NCI-H82 treated with DMSO at 0.1 percent for 48 hours (cell line): ENCODE measurements at regions not wholly inside any gene's neighbourhood (a gene's known extent, or its start where the extent isn't known, plus 50 kb on each side); places are given as distances from the start of the nearest gene placed in this dataset.
"Not testable (repeated sequence)": the region's sequence is repeated elsewhere in the genome, so short reads cannot be mapped to it uniquely, and the experiment has no call there.

Source experiments
- DNase-seq: peaks from one replicate; lab custom pipeline; 2025; ENCODE audit not compliant: unreplicated experiment; lab: John Stamatoyannopoulos, UW

DNA sequence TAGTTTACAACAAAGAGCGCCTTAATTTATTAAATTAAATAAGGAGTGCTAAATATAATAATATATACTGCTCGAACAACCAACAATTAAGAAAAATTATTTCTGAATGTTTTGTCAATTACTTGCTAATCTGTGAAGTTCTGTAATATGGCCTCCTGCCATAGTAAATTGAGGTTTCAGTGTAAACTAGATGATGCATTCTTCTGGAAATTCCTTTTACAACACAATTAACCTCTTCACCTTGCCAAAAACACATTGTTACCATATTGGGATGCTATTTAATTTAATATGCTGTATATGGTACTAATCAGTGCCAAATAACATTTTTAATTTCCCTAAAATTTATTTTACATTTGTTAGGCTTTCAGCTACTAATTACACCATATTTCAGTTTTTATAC, 808.4 kb upstream of the CITED2 start:
- DNase-seq, result no peak

DNA sequence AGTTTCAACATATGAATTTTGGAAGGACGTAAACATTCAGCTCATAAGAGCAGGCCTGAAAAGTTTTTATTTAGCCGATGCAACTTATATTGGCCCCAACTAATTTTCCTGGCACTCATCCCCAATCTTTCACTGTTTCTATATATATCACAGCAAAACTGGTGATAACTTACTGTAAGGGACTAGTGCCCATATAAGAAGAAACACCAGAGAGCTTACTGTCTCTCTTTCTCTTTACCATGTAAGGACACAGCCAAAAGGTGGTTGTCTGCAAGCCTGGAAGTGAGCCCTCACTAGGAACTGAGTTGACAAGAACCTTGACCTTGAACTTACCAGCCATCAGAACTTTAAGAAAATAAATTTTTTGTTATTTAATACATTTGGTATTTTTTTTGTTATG, 807.4 kb upstream of the CITED2 start:
- no peak for DNase-seq

DNA sequence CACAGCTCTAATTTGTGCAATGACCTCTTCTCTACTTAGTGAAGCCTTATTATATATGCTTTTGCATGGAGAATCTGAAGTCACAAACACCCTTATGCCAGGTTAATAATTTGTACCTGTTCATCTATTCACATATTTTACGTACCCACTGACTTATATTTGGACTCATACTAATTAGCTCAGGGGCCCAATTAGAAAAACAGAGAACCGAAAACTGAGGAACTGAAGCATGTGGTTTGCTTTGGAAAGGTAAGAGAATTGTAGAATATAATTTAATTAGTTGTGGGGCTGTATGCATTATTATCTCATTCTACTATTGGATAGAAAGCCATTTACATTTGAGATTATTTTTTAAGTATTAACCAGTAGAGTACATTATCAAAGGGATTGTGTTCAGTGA, 805.9 kb upstream of the CITED2 start:
- DNase-seq, result no peak

DNA sequence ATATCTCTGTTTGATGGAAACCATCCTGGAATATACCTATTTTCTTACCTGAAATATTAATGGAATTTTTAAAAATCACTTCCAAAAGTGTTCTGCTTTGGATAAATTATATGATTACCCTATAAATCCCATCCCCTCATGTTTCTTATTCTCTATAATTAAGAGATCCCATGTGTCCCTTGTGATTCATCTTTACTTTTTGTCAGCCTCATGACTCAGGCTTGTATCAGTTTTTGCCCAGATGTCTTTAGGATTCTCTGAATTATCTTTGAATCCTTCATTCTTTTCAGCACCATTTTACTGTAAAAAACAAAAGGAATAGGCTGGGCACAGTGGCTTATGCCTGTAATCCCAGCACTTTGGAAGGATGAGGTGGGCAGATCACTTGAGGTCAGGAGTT, 804.5 kb upstream of the CITED2 start:
- no peak for DNase-seq

DNA sequence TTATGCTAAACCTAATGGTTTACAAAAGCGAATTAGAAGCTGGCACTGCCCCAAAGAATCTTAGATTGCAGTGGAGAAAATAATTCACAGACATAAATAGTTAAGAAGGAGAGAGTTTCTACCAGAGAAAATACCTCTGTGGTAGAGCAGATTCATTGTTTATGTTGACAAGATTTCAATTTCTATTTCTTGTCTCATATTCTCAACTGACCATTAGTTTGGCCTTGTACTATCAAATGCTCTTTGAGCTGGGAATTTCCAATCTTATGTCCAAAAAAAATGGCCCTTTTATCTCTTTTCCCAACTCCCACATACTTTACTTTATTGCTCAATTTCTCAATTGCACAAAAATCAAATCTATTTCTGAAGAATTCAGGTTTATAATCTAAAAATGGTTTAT, 804.1 kb upstream of the CITED2 start:
- DNase-seq, result no peak

DNA sequence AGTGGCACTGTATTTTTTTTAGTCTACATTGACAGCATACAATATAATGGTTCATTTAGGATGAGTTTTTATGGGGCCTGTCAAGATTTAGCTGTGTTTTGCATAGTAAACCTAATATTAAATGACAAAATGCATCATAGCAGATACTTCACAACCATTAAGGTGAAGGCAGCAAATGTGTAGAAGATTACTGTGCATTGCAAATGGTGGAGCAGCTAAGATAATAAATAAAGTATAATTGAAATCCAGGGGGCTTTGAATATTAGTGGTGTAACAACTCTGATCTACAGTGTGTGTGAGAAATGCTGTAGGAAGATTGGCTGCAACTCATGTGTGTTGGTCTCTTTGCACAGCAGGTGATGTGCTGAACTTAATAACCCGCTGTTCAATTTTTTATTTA, 801.9 kb upstream of the CITED2 start:
- DNase-seq, result no peak

DNA sequence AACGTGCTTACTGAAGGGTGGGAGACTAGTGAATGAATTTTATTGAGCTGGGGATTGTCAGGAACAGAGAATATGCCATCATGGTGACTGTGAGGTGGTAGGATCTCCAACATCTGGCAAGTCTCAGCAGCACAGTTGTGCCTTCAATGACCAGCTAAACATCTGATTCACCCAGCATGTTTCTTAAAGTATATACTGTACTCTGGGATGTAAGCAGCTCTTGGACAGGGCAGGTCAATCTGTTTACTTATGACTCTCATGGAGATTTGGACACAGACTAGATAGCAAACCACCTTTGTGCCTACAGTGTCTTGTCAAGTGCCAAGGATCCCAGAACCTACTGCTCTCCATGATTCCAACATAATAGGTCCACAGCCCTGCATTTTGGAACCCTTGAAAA, 801.0 kb upstream of the CITED2 start:
- no peak for DNase-seq

DNA sequence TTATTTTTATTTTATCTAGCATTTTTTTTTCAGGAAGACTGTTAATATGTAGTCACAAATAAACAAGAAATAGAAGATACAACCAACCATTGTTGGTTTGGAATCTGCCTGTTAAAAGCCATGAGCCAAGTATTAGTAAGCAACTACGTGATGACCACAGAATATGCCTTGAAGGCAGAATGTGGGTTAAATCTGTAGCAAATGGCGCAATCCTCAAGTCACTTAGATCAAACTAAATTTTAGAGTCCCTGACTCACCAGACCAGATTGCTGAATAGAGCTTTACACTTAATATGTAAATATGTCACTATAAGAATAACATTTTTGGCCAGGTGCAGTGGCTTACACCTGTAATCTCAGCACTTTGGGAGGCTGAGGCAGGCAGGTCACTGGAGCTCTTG, 800.1 kb upstream of the CITED2 start:
- no peak for DNase-seq

DNA sequence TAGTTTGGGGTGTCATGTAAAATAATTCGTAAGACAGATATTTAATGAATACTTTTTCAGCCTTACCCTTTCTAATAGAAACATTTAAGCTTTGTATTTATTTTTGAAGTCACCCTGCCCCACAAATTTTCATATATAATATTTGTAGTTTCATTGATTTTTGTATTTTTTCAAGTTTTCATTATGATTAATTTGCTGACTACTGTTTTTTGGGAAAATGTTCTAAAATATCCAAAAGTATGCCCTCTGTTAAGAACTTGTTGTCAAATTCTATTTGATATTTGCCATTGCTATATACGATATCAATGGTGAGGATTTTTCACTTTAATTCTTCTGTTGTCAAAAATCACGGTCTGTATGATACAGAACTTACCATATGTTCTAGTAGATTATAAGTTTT, 793.9 kb upstream of the CITED2 start:
- no peak for DNase-seq

DNA sequence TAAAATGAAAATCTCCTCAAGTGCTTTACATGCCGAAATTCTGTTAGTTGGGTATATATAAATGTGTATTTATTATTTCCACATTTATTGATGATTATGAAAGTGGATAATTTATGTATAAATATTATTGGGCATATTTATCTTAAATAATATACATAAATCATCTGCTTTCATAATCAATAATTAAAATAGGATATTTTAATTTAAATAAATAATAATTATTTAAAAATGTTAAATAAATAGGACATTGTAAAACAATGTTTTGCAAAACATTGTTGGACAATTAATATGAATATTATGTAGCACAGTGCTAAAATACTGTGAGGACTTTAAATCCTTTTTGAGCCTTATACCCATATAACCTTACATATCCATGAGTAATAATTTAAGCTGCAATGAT, 786.5 kb upstream of the CITED2 start:
- DNase-seq, result no peak

DNA sequence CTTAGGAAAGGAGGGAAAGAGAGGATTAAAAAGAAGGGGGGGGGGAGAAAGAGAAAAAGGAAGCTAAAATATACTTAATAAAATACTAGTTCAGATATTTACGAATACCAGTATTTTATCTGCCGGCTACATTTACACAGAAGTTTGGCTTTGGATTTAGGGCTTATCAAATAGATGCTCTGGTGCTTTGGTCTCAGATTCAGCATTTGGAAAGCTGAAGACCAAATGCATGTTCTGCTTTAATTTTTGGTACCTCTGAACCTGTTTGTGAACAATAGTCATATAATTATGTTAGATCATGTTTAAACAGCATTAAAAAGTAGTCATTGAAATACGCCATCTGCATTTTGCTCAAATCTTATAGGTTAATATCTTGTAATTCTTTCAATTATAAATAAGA, 786.0 kb upstream of the CITED2 start:
- no peak for DNase-seq

DNA sequence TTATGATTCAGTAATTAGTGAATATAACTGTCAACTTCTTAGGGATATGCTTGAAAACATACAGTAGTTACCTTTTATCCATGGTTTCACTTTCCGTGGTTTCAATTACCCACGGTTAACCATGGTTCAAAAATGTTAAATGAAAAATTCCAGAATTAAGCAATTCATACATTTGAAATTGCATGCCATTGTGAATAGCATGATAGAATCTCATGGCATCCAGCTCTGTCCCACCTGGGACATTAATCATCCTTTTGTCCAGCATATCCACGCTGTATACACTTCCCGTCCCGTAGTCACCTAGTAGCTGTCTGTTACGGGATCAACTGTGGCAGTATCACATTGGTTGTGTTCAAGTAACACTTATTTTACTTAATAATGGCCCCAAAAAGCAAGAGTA, 781.7 kb upstream of the CITED2 start:
- no peak for DNase-seq

DNA sequence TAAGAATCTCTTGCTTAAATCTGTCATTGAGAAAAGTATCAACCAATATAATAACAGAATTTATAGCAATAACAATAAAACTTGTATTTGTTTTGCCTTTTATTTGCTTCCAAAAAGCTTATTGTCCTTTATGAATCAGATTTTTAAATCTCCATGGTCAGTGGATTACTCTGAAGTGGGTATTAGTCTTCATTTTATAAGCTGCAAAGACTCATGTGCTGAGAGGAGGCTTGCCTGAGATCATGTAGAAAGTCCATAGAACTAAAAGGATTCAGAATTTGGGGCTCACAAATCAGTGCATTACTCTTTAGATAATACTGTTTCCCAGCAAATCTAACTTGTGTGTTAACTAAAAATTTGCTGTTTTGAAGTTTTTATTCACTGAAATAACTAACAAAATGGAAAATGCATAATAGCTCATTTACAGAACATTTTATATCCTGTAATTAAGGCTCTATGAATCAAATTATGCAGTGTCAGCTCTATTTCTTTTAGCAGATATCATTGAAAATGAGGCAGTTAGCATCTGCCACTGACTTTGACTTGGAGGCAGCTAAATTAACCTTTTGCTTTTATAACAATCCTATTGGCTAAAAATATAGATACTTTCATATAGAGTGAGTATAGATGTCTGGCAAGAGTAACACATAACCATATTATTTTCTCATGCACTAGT, 781.1 kb upstream of the CITED2 start:
- no peak for DNase-seq

DNA sequence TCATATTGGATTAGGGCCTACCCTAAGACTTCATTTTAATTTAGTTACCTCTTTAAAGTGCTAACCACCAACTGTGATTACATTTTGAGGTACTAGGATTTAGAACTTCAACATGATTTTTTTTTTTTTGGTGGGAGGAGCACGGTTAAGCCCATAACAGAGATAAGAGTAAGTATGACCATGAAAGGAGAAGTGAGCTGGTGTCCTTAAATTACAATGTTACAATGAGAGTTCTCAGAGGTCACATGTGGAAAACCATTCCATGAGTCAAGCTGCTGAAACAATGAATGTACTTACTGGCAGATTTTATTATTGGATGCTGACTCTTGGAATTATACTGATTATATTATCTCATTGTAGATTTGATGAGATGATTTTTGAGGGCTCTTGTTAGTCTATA, 779.3 kb upstream of the CITED2 start:
- DNase-seq, result no peak

DNA sequence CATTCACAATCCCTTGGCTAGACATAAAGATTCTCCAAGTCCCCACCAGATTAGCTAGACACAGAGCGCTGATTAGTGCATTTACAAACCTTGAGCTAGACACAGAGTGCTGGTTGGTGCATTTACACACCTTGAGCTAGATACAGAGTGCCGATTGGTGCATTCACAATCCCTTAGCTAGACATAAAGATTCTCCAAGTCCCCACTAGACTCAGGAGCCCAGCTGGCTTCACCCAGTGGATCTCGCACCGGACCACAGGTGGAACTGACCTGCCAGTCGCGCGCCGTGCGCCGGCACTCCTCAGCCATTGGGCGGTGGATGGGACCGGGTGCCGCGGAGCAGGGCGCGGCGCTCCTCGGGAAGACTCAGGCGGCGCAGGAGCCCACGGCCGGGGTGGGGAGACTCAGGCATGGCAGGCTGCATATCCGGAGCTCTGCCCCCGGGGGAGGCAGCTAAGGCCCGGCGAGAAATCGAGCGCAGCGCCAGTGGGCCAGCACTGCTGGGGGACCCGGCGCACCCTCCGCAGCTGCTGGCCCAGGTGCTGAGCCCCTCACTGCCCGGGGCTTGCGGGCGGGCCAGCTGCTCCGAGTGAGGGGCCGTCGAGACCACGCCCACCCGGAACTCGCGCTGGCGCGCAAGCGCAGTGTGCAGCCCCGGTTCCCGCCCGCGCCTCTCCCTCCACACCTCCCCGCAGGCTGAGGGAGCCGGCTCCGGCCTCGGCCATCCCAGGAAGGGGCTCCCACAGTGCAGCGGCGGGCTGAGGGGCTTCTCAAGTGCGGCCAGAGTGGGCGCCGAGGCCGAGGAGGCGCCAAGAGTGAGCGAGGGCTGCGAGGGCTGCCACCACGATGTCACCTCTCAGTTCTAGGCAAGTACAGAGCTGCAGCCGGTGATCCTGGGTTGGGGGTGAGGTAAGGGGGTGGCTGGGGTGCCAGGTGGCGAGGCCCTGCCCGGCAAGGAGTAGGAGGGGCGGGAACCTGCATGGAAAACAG, 773.7 kb upstream of the CITED2 start:
- not testable (repeated sequence) for DNase-seq

DNA sequence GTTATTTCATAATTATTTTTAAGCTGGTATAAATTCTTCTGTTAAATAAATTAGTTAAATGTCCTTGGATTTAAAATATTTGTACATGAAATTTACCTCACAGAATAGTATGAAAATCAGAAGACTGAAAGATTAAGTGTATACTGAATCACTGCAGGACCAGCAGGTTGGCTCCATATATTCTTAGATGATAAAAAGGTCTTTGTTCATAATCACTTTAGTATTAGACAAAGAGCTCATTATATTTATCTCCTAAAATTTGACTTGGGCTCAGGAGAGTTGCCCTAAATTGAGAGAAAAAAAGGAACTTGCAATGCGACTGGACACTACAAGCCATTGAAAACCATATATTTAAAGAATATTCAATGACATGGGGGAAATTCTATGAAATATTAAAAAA, 766.4 kb upstream of the CITED2 start:
- no peak for DNase-seq

DNA sequence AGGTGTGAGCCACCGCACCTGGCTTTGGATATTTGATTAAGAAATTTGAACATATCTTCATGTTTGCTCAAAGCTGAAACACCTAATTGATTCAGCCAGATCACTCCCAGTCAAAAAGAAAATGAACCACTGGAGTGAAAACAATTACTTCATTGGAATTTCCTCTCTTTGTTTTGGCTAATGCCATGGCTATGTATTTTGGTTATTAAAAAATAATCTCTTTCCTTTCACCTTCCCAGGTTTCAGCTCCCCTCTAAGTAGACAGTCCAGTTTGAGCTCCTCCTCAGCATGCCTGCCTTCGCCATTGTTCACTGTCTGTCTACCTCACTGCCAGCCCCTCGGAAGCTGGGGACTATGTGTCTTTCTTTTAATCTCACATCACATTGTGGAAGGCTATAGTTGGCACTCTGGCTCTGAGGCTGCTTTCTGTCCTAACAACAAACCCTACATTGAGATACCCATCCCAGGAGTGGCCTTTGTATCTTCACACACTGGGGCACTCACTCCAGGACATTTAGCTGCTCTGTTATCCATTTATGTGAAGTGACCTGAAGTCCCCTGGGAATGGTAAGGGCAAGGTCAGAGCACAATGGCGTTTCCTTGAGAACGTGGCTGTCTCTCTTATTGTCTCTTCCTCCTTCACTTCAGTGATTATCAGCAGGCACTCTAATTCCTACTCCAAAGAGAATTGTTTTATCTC, 764.0 kb upstream of the CITED2 start:
- no peak for DNase-seq

DNA sequence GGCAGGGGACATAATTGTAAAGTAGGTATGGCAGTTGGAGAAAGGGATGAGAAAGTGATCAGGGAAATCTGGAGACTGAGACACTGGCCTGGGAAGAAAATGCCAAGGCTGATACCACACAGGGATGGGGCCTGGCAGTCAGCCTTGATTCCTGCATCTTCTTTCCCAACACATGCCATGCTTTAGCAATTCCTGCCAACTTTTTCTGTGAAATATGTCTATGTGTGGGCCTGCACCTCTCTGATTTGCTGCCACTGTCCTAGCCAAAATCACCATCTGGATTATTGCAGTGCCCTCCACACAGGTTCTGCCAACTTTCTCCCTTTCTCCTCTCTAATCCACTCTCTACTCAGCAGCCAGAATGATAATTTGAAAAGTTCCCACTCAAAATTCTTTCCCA, 759.8 kb upstream of the CITED2 start:
- DNase-seq, result no peak

DNA sequence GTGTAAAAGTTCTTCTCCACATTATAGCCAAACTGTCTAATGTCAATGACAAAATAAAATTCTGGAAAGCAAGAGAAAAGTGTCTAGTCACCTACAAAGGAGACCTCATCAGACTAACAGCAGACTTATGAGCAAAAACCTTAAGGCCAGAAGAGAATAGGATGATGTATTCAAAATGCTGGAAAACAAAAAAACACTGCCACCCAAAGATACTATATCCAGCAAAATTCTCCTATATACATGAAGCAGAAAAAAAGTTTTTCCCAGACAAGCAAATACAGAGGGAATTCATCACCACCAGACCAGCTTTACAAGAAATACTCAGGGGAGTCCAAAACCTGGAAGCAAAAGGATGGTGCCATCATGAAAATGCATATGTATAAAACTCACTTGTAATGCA, 755.6 kb upstream of the CITED2 start:
- no peak for DNase-seq

DNA sequence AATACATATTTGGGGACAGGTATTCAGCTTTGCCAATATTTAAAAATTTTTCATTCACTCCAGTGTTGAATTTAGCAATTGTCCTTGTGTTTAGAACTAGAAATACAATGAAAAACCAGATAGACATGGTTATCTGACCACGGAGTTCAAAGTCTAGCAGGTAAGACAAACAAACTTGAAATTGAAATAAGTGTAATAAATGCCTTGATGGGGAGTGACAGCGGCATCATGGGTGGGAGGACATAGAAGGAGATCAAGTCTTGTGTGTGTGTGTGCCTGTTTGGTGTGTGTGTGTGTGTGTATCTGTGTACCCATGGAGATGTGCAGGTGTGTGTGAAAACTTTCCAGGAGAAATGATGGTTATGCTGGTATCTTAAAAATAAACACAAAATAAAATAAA, 750.0 kb upstream of the CITED2 start:
- DNase-seq, result no peak

DNA sequence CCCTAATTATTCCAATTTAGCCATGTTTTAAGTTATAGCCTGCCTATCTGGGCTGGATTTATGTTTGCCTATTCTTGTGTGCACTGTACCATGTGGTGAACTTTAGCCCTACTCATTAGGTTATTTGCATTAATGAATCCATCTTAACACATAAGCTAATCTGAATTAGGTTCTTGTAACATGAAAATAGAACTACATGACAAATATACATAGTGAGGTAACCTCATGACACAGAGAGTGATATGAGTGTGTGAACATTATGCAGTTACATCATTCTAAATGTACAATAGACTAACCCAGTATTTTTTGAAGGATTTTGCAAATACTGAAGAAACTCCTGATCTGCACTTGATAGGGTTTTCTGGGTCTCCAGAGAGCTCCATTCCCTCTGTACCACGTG, 733.7 kb upstream of the CITED2 start:
- no peak for DNase-seq

DNA sequence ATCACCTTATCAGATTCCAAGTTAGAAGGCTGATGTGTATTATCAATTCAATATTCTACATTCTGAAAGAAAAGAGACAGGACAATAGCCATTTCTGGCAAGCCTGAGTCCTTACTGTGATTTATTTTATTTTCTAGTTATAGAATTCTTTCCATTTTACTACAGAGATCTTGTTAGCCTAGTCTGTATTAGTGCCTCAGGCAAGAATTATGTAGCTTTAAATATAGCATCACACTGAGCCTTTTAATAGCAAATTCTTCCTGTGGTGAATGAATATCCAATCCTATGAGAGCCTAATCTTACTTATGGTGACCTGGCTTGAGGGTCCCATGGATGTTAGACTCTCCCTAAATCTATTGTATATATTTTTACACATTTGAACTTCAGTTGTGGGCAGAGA, 732.8 kb upstream of the CITED2 start:
- DNase-seq, result no peak
